ENCODE measurements at regions not wholly inside any gene's neighbourhood (a gene's known extent, or its start where the extent isn't known, plus 50 kb on each side); places are given as distances from the start of the nearest gene placed in this dataset.
"Not testable (repeated sequence)": the region's sequence is repeated elsewhere in the genome, so short reads cannot be mapped to it uniquely, and the experiment has no call there.

- TF ChIP-seq USF2 (IDR thresholded peaks at IDR 0.05; ENCODE audit: low read length), result no peak
- no peak for TF ChIP-seq MAFK (IDR thresholded peaks at IDR 0.05; ENCODE audit: low read depth, low read length)
- no peak for TF ChIP-seq EP300 (IDR thresholded peaks at IDR 0.05; ENCODE audit: borderline replicate concordance in 1 of 2, low read depth in 2 of 2, low read length in 2 of 2)
Measured at GRCh38 chr16:10326647-10327046, 59.2 kb upstream of the ATF7IP2 start (continued).

- H4K5ac ChIP-seq (ENCODE audit: insufficient read length, low read depth, low read length); H2AK5ac ChIP-seq (ENCODE audit: low read depth, low read length); POLR2A ChIA-PET (ENCODE audit: partially characterized antibody); H3K27ac ChIP-seq (ENCODE audit: low read depth, low read length); H3K23ac ChIP-seq (ENCODE audit: insufficient read length); H4K8ac ChIP-seq (ENCODE audit: extremely low read depth, insufficient read depth, low read length); H3K23me2 ChIP-seq (ENCODE audit: low read depth, low read length); H4K20me1 ChIP-seq (replicated peaks in 1 of 2; ENCODE audit: control insufficient read depth in 1 of 2, insufficient read depth in 2 of 2, low read length in 2 of 2); H3K79me1 ChIP-seq (ENCODE audit: low read depth, low read length); H3K4me1 ChIP-seq (replicated peaks in 1 of 4; ENCODE audit: control insufficient read depth in 3 of 4, insufficient read depth in 4 of 4, low read length in 3 of 4); H3K4ac ChIP-seq (replicated peaks; ENCODE audit: insufficient read length, low read depth, low read length); H3K9ac ChIP-seq (replicated peaks in 1 of 4; ENCODE audit: extremely low read depth in 1 of 4, low read depth in 3 of 4, low read length in 3 of 4); H3K4me3 ChIP-seq (ENCODE audit: extremely low read depth in 1 of 4, insufficient read depth in 2 of 4, low read depth in 3 of 4, low read length in 4 of 4); H3K36me3 ChIP-seq (ENCODE audit: control insufficient read depth in 2 of 4, insufficient read depth in 4 of 4, low read length in 3 of 4); FAIRE-seq; H3K27me3 ChIP-seq (replicated peaks in 1 of 4; ENCODE audit: control insufficient read depth in 3 of 4, extremely low read depth in 1 of 4, insufficient read depth in 3 of 4, low read length in 3 of 4); H4K91ac ChIP-seq (replicated peaks; ENCODE audit: insufficient read length, low read length); H2BK120ac ChIP-seq (replicated peaks; ENCODE audit: low read depth, low read length); H2BK12ac ChIP-seq (ENCODE audit: low read depth, low read length); H2AFZ ChIP-seq (ENCODE audit: low read length); H2BK5ac ChIP-seq (ENCODE audit: low read depth, low read length); H2BK20ac ChIP-seq (ENCODE audit: low read length); DNase-seq (ENCODE audit: low read depth in 1 of 2, low spot score in 2 of 2); H3K56ac ChIP-seq (replicated peaks; ENCODE audit: insufficient read length, low read depth, low read length); H3K9me3 ChIP-seq (ENCODE audit: insufficient read depth in 2 of 2, low read depth in 1 of 2, low read length in 1 of 2); H3K14ac ChIP-seq (ENCODE audit: insufficient read length); H3K4me2 ChIP-seq (ENCODE audit: insufficient read depth in 1 of 2, low read depth in 2 of 2, low read length in 2 of 2); H2BK15ac ChIP-seq (ENCODE audit: low read length); H3K79me2 ChIP-seq (ENCODE audit: control insufficient read depth in 1 of 2, insufficient read depth in 2 of 2, low read length in 2 of 2); H3K18ac ChIP-seq (ENCODE audit: extremely low read depth, low read length): not testable (repeated sequence)
- CTCF ChIA-PET (ENCODE audit: partially characterized antibody), result interaction anchor here (1.5 kb wide), 1 partner anchor 71 kb away, joined by 4 read pairs; no protein-coding TSS in a partner anchor
- WGBS, 2 experiments (ENCODE audit: extremely low coverage in 1 of 2, insufficient coverage in 1 of 2, insufficient read length in 1 of 2, insufficient replicate concordance in 2 of 2, low coverage in 1 of 2, low lambda C conversion rate in 2 of 2, missing lambda C conversion rate in 1 of 2), result 84% methylated on average over 5 of the region's 5 CpGs; no CpG with 5 or more reads in 1 of the 2 experiments
Measured at GRCh38 chr16:10328291-10328690, 57.6 kb upstream of the ATF7IP2 start.

All from H1 (cell line).